ENCODE measurements at regions not wholly inside any gene's neighbourhood (a gene's known extent, or its start where the extent isn't known, plus 50 kb on each side); places are given as distances from the start of the nearest gene placed in this dataset.

DNA sequence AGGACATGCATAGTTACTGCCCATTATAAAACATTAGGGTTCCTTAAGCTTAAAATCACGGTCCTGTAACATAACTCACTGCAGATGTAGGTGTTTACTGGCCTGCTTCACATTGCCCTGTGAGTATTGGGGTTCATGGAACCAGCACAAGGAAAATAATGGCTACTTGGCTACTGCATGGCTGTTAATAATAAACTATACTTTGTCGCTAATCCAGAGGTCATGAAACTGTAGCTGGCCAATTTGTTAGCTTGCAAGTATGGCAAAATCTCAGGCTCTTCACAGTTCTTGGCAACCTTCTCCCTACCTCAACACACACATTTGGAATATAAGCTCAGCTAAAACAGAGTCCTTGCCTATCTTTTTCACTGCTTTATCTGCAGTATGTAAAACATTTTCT is 274.0 kb upstream of the NR5A2 start:
- intact Hi-C loops (cut with micrococcal nuclease) = no loop called here

DNA sequence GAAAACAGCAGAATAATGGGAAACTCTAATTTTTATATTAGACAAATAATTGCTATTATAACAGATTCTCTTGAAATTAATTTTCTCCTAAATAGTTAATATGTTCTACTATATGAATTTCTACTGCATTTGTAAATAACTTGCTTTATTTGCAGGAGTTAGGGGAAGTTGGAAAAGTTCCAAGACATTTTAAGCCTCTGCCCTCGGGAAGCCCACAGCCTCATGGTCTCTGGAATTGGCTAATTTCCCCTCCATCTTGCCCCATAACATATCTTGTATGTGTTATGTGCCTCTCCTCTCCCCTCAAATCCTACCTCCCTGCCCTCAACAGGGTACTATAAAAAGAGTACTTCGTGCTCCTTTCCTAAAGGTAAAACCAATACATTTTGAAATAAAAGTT is 271.4 kb upstream of the NR5A2 start:
- intact Hi-C loops (cut with micrococcal nuclease) = no loop called here

DNA sequence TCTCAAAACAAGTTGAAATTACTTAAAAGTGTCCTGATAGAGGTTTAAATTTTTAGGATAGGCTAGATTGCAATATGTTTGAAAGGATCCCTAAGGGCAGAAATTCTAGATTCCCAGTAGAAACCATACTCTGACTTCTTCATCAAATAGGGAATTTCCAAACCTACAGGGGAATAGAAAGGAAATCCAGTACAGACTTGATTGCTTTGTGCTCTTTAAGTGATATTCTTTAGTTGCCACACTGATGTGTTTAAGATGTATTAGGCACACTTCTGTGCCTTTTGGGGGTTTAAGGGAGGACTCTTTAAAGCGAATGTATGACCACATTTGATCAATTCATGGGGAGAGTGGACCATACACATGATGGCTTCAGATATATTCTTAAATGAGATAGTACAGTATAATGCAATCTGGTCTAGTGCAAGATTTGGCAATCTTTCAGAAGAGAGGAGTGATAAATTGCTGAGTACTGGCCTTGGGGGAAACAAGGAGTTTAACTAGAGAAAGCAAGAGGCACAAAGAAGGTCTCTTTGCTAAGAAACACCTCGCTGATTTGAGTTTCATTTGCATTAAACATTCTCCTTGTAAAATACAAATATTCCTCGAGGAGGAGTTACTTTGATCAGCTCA is 268.8 kb upstream of the NR5A2 start:
- intact Hi-C loops (cut with micrococcal nuclease) = no loop called here

DNA sequence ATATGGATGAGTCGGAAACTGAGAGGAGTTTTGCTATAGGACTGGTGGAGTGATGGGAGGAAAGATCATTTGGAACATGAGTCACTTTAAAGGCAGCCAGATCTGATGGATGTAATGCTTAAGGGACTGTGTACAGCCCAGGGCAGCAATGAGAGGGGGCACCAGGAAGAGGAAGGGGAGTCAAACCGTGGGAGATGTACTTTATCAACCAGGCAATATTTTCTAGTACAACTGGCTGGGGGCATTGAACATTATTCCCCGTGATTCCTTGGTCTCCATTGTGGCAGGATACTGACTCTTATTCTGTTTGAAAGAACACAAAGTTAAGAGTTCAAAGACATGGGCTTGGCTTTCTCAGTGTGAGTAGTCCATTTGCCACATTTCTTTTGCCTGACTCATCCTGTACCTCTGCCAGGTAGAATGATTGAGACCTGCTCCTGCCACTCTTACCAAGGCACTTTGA is 268.2 kb upstream of the NR5A2 start:
- intact Hi-C loops (cut with micrococcal nuclease) = no loop called here

DNA sequence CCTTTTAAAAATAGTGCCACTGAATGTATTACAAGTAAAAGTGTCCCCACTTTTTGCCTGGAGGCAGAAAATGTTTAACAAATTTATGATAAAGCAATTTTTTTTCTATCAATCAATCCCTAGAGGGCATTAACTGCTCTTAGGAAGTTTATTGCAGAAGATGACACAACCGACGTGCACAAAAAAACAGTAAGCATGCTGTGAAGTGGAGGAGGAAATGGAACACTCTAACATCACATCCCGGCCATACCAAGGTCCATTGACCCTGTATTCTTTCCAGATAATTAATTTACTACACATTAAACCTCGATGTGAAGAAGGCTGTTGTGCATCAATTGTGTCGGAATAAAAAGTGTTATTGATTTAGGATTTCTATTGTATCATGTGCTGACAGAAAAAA is 264.9 kb upstream of the NR5A2 start:
- intact Hi-C loops (cut with micrococcal nuclease) = no loop called here

DNA sequence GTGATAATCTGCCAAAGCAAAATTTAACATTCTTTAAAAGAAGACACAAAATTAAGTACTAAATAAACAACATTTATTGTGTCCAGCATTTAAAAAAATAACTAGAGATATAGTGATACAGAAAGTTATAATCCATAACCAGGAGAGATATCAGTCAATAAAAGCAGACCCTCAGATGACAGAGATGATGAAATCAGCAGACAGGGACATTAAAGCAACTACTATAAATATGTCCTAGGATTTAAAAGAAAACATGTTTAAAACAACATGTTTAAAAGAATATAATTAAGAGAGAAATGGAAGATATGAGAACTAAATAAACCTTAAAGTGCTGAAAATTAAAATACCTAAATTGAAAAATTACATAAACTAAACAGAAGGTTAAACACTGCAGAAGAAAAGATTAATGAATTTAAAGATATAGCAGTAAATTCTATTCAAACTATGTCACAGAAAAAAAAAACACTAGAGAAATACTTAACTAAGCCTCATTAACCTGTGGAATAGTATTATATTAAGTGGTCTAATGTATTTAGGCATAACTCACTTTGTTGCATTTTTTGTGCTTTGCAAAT is 261.2 kb upstream of the NR5A2 start:
- intact Hi-C loops (cut with micrococcal nuclease) = no loop called here

DNA sequence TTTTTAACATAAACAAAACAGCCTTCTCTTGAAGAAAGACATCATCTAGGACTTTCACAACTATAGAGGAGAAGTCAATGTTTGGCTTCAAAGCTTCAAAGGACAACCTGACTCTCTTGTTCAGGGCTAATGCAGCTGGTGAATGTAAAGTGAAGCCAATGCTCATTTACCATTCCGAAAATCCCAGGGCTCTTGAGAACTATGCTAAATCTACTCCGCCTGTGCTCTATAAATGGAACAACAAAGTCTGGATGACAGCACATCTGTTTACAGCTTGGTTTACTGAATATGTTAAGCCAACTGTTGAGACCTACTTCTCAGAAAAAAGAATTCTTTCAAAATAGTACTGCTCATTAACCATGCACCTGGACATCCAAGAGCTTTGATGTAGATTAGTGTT is 259.8 kb upstream of the NR5A2 start:
- intact Hi-C loops (cut with micrococcal nuclease) = no loop called here

DNA sequence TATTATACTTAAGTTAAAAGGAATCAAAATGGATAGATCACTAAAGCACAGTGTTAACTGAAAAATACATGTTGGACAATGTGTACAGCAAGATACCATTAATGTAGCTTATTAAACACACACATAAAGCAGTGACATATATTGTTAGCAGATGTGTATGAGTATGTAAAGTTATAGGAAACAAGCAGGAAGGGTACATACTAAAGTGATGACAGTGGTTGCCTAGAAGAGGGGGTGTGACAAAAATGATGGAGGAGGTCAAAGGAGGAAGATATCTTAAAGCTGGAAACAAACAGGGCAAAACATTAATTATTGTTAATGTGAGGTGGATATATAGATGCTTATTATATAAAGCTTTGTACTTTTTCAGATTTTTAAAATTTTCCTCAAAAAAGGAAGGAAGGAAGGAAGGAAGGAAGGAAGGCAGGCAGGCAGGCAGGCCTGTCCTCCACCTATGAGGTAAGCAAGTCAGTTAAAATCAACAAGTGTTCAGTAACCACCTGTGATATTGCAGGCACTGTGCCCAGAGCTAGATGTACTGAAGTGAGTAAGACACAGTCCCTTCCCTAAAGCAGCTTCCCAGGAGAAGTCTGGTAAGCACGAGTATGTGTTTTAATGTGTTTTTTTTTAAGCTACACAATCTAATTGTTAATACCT is 252.9 kb upstream of the NR5A2 start:
- intact Hi-C loops (cut with micrococcal nuclease) = no loop called here

DNA sequence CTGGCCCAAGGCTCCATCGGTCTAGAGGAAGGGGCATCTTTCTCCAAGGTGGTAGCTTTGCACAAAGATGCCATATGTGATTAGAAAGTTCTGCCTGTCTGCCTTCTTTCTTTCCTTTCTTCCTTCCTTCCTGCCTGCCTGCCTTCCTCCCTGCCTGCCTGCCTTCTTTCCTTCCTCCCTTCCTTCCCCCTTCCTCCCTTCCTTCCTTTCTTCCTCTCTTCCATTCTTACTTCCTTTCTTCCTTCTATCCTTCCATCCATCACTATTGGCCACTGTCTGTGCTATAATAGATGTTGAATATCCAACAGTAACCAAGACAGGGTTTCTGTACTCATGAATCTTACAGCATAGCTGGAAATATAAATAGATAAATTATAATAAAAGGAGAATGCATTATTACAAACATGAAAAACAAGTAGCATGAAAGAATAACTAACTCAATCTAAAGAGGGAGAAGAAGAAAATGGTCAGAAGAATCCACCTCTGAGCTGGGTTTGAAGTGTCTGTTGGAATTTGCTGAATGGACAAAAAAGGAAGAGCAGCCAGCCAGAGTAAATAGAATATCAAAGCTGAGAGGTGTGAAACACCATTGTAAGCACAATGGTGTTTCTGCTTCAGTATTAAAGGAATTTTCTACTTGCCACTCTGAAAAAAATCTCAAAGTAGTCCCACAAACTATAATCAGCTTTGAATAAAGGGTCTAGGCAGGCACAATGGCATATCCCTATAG is 250.6 kb upstream of the NR5A2 start:
- intact Hi-C loops (cut with micrococcal nuclease) = no loop called here

DNA sequence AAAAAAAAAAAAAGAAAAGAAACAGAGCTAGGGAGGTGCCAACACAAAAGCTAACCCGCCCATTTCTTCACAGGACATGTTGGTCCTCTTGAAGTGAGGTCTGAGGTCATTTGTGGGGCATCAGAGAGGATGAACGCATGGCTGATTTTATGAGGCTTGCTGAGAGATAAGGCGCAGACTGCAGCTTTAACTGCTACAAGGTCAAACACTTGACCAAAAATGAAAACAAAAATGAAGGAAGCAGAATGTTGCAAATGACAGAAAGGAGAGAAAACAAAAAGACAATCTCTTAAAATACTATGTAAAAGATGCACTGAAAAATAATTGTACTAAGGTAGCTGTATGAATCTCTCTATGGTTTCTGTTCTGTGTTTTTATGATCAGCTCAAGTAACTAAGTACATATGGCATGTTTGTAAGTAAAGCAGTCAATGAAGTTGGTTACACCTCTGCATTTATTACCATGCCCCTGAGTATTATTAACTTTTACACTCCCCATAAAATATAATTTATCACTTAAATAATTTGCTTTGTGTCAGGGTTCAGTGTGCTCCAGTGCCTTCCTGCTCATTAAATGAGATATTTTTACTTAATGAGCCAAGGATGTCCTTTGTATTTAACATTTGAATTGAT is 249.1 kb upstream of the NR5A2 start:
- intact Hi-C loops (cut with micrococcal nuclease) = no loop called here

DNA sequence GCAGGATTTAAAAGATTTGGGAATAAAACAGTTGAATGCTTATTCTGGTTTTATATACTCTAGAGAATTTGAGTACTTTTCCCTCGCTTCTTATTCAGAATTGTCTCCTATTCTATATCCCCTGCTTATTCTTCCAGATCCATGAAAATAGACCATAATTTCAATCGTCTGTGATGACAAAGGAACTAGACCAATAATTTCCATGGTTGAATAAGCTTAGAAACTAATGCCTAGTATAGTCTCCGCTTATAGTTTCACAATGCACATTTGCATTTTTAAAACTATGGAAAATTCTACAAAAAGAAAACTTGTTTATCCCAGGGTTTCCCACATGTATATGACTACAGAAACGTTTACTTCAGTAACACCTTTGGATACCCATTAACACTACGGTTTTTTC is 247.4 kb upstream of the NR5A2 start:
- intact Hi-C loops (cut with micrococcal nuclease) = no loop called here

DNA sequence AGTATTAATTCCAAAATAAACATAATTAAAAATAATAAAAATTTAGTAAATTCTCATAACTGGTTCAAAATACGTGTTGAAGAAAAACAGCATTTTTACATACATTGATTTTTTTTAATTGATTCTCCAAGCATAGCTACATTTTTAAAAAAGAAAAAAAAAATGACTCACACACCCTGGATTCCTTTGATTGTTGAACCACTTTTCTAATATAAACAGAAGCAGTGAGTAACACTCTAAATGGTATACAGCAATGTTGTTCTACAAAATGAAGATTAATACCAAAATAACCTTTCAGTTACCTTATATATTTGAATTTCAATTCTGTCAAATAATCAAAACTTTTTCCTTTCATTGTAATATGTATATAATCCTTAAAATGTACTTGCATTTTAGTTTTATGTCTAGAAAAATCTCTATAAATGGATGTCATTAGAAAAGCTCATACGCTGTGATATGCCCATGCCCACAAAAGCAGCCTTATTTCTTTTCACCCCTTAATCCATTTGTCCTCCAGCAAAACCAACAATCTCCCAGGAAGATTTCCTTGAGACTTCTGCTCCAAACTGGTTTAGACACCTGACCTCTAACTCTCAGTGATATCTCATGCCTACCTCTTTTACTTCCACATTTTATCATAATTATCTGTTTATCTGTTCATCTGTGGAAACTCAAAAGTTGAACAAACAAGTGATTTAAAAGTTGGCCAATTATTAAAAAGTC is 246.4 kb upstream of the NR5A2 start:
- intact Hi-C loops (cut with micrococcal nuclease) = no loop called here

DNA sequence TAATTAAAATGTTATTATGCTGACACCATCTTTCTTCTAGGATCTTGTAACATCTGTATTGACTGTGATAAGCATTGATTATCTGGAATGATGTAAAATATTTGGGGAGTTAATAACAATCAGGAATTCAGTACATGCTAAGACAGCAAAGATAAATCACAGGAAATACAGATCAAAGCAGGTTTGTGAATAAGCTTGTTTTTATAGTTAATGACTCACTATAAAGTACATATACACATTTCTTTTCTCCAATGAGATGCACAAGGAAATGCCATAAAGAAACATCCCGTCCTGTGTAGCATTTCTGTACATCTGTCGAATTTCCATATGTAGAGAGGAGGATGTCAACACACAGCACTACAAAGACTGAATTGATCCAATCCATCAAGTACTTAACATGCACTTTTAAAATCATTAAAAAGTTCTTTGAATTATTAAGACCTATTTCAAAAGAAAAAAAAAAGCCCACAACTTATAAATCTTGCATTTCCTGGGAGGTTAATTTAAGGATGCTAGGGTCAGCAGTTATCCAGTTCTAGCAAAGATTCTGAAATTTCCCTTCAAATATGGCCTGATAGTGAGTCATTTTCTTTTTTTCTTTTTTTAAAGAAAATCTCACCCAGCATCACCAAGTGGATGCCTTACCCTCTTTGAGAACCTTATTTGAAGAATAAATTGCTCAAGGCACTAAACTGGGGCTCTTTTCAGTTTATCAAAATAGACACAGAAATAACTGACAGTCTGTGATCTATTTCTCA is 243.2 kb upstream of the NR5A2 start:
- intact Hi-C loops (cut with micrococcal nuclease) = no loop called here

DNA sequence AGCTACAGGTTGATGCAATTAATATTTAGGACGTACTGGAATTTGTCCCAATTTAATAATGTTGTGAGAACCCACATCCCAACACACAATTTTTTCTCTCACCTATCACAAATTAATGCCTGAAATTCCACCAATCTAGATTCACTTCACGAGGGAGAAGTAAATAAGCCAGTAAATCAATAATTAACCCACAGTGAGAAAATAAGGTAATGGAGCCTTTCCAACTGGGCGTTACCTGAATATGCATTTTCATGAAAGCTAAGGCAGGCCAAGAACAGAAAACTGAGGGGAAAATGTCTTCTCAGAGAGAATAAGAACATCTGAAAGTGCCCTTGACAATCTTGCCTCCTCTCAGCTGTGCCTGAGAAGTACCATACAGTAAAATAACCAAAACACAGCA is 240.8 kb upstream of the NR5A2 start:
- intact Hi-C loops (cut with micrococcal nuclease) = no loop called here

DNA sequence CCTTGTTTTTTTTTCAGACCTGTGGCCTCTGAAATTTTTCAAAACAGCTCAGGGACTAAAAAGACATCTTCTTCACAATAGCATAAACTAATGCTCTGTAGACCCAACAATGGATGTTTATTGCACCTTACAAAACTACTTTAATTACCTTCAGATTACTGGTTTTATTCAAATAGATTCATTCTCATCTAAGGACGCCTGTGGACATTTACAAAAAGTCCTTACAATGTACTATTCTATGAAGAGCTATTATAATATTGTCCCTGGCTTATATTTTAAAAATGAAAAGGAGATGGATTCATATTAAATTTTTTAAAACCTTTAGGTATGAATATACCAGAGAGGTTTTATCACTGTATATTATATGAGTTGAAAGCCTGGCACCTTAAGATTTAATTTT is 238.4 kb upstream of the NR5A2 start:
- intact Hi-C loops (cut with micrococcal nuclease) = no loop called here

DNA sequence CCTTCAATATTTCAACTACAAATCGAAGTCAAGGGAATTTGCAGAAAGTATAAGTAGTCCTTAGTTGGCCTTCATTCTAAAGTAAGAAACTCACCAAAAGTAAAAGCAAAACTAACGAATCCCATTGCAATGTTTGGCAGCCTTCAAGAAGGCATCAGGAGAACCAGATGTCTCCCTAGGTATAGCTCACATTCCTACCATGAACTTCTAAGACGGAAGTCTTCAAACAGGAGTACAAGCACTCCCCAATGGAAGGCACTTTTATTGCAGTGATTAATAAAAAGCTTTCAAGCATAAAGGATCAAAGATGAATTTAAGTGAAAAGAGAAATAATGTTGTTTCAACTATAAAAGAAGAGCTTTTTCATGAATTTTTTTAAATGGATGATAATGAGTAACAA is 236.0 kb upstream of the NR5A2 start:
- intact Hi-C loops (cut with micrococcal nuclease) = no loop called here

DNA sequence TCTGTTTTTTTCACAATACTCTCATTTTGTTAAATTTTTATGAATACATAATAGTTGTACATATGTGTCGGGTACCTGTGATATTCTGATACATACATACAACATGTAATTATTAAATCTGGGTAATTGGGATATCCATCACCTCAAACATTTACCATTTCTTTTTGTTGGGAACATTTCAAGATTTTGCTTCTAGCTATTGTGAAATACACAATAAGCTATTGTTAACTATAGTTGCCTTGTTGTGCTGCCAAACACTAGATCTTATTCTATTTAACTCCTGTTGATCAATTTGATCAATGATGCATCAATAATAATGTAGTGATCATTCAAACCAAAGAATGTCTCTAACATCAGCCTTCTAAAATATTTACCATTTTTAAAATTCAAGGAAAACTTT is 234.6 kb upstream of the NR5A2 start:
- intact Hi-C loops (cut with micrococcal nuclease) = no loop called here

DNA sequence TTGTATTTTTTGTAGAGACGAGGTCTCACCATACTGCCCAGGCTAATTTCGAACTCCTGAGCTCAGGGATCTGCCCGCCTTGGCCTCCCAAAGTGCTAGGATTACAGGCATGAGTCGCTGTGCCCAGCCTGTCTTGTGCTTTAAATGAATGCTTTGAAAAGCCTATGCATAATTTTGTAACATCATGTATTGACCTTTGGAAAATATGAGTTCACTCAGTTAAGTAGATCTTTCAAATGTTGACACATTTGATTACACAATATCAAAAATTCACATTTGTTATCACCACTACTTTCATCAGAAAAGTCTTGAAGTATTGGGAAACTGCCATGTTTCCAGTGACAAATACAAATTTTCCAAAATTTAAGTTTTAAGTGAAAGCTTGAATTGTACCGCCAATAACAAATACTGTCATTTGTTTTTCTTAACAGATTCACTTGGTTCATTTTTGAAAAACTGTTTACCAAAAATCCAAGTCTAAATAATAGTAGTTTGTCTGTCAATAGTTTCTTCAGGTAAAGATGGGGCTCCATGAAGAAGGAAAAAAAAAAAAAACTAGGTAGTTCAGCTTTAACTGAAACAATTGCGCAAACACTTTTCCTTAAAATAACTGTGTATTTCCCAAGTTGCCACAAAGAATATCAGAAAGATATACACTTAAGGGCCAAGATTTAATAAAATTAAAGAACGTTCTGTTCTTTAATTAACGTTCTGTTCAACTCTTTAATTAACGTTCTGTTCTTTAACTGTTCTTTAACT is 233.2 kb upstream of the NR5A2 start:
- intact Hi-C loops (cut with micrococcal nuclease) = no loop called here

DNA sequence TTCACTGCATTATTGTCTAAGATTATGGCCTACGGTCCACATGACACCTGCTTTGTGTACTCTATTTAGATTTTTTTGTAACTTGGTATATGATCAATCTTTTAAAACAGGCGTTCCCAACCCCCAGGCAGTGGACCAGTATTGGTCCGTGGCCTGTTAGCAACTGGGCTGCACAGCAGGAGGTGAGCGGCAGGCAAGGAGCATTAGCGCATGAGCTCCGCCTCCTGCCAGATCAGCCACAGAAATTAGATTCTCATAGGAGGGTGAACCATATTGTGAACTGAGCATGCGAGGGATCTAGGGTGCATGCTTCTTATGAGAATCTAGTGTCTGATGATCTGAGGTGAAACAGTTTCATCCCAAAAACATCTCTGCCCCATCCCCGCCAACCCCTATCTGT is 228.4 kb upstream of the NR5A2 start:
- intact Hi-C loops (cut with micrococcal nuclease) = no loop called here

DNA sequence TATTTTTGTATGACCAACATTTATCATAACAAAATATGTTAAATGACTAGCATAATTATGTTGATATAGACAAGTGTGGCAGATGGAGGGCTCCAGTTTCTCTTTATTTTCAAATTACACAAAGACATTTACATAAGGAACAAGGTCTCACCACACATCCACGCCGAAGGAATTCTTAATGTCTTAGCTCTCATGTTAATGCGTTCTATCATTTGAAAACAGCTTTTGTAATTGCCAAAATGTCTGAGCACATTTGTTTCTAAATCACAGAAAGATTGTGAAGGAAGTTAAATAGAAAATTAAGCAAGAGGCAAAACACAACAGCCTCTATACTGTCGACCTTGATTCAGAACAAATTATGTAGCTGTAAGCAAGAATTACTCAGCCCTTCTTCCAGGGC is 223.0 kb upstream of the NR5A2 start:
- intact Hi-C loops (cut with micrococcal nuclease) = no loop called here

Data from T-helper 1 cell treated with Interleukin-12 subunit alpha and Interleukin-12 subunit beta and Interleukin-4 antibody, amounts not matched to agents 30 ng/mL and 1 ng/mL, for 36 hours (primary cell).